Body of pancreas (tissue), 4 donors: ENCODE measurements at regions not wholly inside any gene's neighbourhood (a gene's known extent, or its start where the extent isn't known, plus 50 kb on each side); places are given as distances from the start of the nearest gene placed in this dataset.

Experiments
- ATAC-seq: fragments of 150-250 bp; one replicate; pipeline ENCODE4 v1.9.1; 2016
- DNase-seq, 4 donors: peaks; one replicate each; pipeline ENCODE4 v3.0.0-alpha.2; 2019
- H3K27ac ChIP-seq, 4 donors: fragments of 200-600 bp; sonication (generic); 1 replicate in 3 of 4; 2 replicates in 1 of 4; pipeline versions ENCODE4 v1.5.1 to v1.6.1; 2016 to 2019; ENCODE audit warnings: mild to moderate bottlenecking in 1 of 4, mixed read lengths in 1 of 4, moderate library complexity in 1 of 4
- H3K27me3 ChIP-seq, 2 donors: fragments of 200-600 bp; sonication (generic); one replicate each; pipeline ENCODE4 v1.6.0; 2016; ENCODE audit warnings: mild to moderate bottlenecking in 1 of 2
- H3K36me3 ChIP-seq, 2 donors: fragments of 200-600 bp; sonication (generic); replicated peaks in 1 of 2; 2 replicates each; pipeline ENCODE4 v1.5.1; 2016; ENCODE audit warnings: low read depth in 2 of 2; ENCODE audit not compliant: insufficient read depth in 1 of 2
- H3K4me1 ChIP-seq: fragments of 200-600 bp; sonication (generic); one replicate; pipeline ENCODE4 v1.6.0; 2016
- H3K4me3 ChIP-seq, 2 donors: fragments of 200-600 bp; sonication (generic); 1 replicate in 1 of 2; 2 replicates in 1 of 2; pipeline ENCODE4 v1.5.1; 2016 to 2019
- H3K9me3 ChIP-seq, 3 donors: fragments of 200-600 bp; sonication (generic); 1 replicate in 2 of 3; 2 replicates in 1 of 3; pipeline ENCODE4 v1.5.1; 2016
- CTCF ChIP-seq, 7 experiments: fragments of 450-650 bp in 4 of 7; fragments of 200-600 bp in 3 of 7; sonication (generic) in 3 of 7; IDR thresholded peaks; one replicate each; pipeline ENCODE4 v1.5.1; 2016 to 2019; ENCODE audit warnings: antibody characterized with exemption in 7 of 7
- POLR2A ChIP-seq, 3 donors: fragments of 450-650 bp; IDR thresholded peaks; one replicate each; pipeline ENCODE4 v1.6.1; 2016; ENCODE audit warnings: antibody characterized with exemption in 3 of 3, mild to moderate bottlenecking in 2 of 3
- WGBS, 2 donors: methylation state at CpG; one replicate each; pipeline ENCODE4 v1.1.5; 2017; 5-methylcytosine and 5-hydroxymethylcytosine counted together
- intact Hi-C: fragments of 100-400 bp; cut with DNase I; formaldehyde crosslinking; loops from one replicate; pipeline ENCODE4 v1.15.1; 2023

- no peak overlapping the region for H3K27ac ChIP-seq
- TF ChIP-seq POLR2A (IDR thresholded peaks at IDR 0.05) (no peak), CTCF (IDR thresholded peaks at IDR 0.05) (no peak)
- intact Hi-C loops = no loop called here
- H3K27me3 ChIP-seq = no peaks in the 10 kb centered on the region
- no peaks in the 10 kb centered on the region for H3K36me3 ChIP-seq
- H3K4me1 ChIP-seq = no peaks in the 10 kb centered on the region
- no peak overlapping the region for H3K4me3 ChIP-seq
- ATAC-seq (no peak), DNase-seq (no peak)
- WGBS, 2 donors = 89 to 100% methylated on average over 8 of the region's 8 CpGs
- no peaks in the 10 kb centered on the region for H3K9me3 ChIP-seq
Measured at GRCh38 chr11:105296386-105296785, 156.8 kb upstream of the CARD18 start.

- WGBS, 2 donors = 61 to 72% methylated on average over 2 of the region's 2 CpGs
- ATAC-seq = no peak
- Histone ChIP-seq H3K4me1 (no peaks in the 10 kb centered on the region), H3K9me3 (no peaks in the 10 kb centered on the region), H3K27ac (no peak overlapping the region), H3K36me3 (no peaks in the 10 kb centered on the region), H3K27me3 (no peaks in the 10 kb centered on the region), H3K4me3 (no peak overlapping the region)
- TF ChIP-seq POLR2A (IDR thresholded peaks at IDR 0.05) (no peak), CTCF (IDR thresholded peaks at IDR 0.05) (no peak)
- intact Hi-C loops = no loop called here
- DNase-seq = no peak
Measured at GRCh38 chr11:105282658-105283057, 143.1 kb upstream of the CARD18 start.

- no peak for ATAC-seq
- no peaks in the 10 kb centered on the region for H3K27me3 ChIP-seq
Measured at GRCh38 chr11:105274631-105275030, 135.1 kb upstream of the CARD18 start.

GRCh38 chr11:105273660-105274280, 134.2 kb upstream of the CARD18 start:
- H3K36me3 ChIP-seq = no peaks in the 10 kb centered on the region
- DNase-seq = no peak
- H3K4me1 ChIP-seq = no peaks in the 10 kb centered on the region
- intact Hi-C loops = no loop called here
- no peak overlapping the region for H3K4me3 ChIP-seq
- TF ChIP-seq CTCF (IDR thresholded peaks at IDR 0.05) (no peak), POLR2A (IDR thresholded peaks at IDR 0.05) (no peak)
- no peaks in the 10 kb centered on the region for H3K27me3 ChIP-seq
- WGBS, 2 donors = 57 to 86% methylated on average over 1 of the region's 1 CpG
- ATAC-seq = no peak
- no peak overlapping the region for H3K27ac ChIP-seq
- no peaks in the 10 kb centered on the region for H3K9me3 ChIP-seq

More at GRCh38 chr11:105274631-105275030, 135.1 kb upstream of the CARD18 start:
- intact Hi-C loops = no loop called here
- H3K4me1 ChIP-seq = no peaks in the 10 kb centered on the region
- H3K4me3 ChIP-seq = no peak overlapping the region
- TF ChIP-seq CTCF (IDR thresholded peaks at IDR 0.05) (no peak), POLR2A (IDR thresholded peaks at IDR 0.05) (no peak)
- DNase-seq = no peak
- H3K27ac ChIP-seq = no peak overlapping the region
- H3K36me3 ChIP-seq = no peaks in the 10 kb centered on the region
- no peaks in the 10 kb centered on the region for H3K9me3 ChIP-seq

- Histone ChIP-seq H3K27ac (no peak overlapping the region), H3K4me1 (no peaks in the 10 kb centered on the region)
- intact Hi-C loops = no loop called here
Measured at GRCh38 chr11:105269862-105270261, 130.3 kb upstream of the CARD18 start.

More at GRCh38 chr11:105269862-105270261, 130.3 kb upstream of the CARD18 start:
- no peaks in the 10 kb centered on the region for H3K36me3 ChIP-seq
- H3K27me3 ChIP-seq = no peaks in the 10 kb centered on the region
- H3K9me3 ChIP-seq = no peaks in the 10 kb centered on the region
- no peak overlapping the region for H3K4me3 ChIP-seq
- TF ChIP-seq CTCF (IDR thresholded peaks at IDR 0.05) (no peak), POLR2A (IDR thresholded peaks at IDR 0.05) (no peak)
- DNase-seq (no peak), ATAC-seq (no peak)
